HG02943 (cell line): ENCODE measurements at regions not wholly inside any gene's neighbourhood (a gene's known extent, or its start where the extent isn't known, plus 50 kb on each side); places are given as distances from the start of the nearest gene placed in this dataset.
"Not testable (repeated sequence)": the region's sequence is repeated elsewhere in the genome, so short reads cannot be mapped to it uniquely, and the experiment has no call there.

Experiments used
- ATAC-seq: cut with Tn5 transposase; IDR thresholded peaks from one replicate; pipeline ENCODE4 v1.9.1; 2021; ENCODE audit warnings: mild to moderate bottlenecking, low read depth, moderate library complexity; ENCODE audit not compliant: unreplicated experiment

DNA sequence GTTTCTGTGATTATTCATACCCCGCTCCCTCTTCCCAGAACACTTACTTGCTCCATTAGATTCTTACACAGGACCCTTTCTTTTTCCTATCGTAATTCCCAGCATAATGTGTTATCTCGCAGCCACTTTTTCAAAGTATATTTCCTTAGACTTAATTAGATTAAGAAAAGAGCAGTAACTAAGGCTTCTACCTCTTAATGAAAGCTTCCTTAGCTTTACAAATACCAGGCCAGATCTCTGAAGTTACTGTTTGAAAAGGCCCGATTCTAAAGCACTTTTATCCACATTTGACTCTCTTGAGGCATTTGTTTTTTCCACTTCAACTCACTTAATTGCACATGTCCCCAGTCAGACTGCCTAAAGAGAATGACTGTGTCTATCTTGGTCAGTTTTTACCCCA is 1264.3 kb upstream of the ADGRL2 start:
- no peak for ATAC-seq

DNA sequence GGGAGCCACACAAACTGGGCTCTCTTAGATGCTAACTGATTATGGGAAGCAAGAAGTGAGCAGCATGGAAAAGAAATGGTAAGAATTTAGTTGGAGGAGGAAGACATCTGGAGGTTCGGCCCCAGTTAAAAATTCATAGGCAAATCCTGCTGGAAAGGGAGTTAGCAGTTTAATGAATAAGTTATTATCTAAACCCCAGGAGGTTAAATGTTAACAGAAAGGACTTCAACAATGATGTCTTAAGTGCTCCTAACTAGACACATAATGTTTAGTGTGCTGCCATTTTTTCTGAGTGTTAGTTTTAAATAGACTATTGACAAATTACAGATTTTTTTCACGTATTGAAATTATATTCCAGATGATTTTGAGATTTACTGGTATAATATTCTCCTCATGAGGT is 1265.3 kb upstream of the ADGRL2 start:
- no peak for ATAC-seq

DNA sequence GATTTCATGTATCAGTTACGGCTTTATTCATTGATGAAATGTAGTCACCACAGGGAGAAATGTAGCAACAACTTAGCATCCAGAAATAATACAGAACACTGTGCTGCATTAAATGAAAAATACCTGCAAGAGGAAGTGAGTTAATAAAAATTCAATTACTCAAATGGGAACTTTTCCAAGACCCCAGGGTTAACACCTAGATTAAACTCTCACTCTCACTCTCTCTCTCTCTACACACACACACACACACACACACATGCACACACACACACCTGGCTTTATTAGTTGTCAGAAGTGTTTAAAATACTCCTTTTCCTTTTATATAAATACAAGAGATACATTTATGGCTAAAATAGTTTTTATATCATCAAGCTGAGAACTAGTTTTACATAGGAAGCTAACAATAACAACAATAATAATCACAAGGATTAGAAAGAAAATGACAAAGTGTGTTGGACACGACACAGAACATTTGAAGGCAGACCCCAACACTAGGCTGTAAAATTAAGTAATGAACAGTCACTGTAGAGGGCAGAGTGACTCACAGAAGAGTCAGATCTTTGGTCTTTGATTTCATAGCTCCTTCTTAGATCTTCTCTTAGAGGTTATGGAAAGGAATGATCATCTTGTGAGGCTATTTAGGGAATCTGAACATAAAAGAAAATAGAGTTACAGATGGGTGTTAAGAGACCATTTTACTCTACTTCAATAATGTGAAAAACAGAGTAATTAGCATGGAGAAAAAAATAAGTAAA is 1266.0 kb upstream of the ADGRL2 start:
- ATAC-seq, result no peak

DNA sequence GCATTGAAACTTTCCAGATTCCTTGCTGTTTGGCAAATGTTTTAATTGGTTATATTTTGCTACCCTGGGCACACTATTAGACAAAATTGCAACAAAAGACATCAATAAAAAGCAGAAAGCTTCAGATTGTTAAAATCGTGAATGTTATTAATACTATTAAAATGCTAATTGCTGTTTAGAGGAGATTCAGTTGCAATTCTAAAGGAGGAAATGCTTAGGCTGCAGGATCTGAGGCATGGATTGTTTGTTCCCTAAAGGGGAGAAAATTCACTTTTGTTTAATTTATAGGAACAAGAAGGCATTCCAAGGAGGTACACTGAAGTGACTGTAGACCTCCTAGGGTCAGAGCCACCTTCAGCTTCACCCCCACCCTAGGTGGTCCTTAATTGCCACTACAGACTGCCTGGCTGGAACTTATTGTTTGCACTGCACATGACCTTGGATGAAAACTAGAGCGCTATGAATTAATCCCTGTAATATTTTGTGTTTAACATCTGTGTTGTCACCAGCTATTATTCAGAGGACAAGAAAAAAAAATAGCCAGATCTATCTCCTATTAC is 1266.9 kb upstream of the ADGRL2 start:
- ATAC-seq, result no peak

DNA sequence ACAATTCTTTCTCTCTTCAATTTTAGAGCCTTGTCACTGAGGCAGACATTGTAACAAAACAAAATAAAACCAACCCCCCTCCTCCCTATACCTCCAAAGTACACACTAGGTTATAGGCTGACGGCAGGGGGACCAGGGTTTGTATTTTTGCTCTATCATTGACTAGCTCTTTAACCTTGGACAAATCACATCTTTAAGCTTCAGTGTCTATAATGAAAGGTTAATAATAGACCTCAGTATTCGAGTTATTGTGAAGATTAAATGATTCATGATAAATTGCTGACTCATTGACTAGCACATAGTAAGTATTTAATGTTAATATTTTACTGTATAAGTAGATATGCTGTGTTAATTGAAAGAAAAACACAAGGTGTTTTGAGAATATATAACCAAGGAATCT is 1267.6 kb upstream of the ADGRL2 start:
- no peak for ATAC-seq

DNA sequence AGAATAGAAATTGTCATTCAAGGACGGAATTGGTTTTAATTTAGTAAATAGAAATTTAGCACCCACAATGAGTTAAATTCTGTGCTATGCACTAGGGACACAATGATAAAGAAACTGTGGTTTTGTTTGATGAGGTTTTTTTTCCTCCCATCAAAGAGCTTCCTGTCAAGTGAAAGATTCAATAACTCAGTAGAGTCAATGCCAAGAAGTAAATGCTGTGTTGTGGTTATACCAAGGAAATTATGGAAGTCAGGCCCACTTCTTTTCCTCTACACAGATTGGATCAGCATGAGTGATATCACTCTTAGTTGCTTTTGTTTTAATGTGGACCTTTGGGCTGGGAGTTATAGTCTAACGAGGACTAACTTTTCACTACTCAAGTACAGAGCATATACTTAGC is 1269.6 kb upstream of the ADGRL2 start:
- no peak for ATAC-seq

DNA sequence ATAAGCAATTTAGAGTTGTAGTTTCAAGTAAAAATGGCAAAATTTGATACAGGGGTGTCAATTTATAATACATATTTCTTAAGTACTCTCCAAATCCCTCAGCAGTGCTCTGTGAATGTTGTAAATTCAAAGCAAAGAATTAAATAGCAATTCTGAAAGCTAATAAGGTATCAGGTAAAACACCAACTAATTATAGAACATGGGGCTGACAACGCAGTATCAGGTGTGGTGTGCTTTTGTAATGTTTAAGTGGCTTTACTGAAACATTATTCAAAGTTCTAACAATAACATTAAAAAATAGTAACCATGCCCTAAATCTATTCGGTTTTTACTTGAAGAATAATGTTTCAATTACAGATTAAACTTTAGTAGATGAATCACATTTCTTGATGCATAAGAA is 1271.2 kb upstream of the ADGRL2 start:
- no peak for ATAC-seq

DNA sequence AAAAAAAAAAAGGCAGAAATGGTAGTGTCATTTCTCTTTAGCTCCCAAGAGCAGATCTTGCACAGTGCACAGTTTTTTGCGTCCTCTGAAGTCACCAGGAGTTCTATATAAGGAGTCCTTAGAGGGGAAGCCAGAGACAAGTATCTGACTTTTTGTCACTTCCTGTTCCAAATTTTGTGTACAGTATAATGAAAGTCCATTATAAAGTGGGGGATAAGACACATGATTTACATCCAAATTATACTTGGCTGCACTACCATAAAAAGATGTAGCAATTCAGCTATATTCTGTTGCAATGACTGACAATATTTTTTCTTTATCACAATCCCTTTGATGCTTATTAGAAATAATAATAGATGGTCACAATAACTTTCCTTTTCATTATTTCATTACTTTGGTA is 1276.9 kb upstream of the ADGRL2 start:
- ATAC-seq, result no peak

DNA sequence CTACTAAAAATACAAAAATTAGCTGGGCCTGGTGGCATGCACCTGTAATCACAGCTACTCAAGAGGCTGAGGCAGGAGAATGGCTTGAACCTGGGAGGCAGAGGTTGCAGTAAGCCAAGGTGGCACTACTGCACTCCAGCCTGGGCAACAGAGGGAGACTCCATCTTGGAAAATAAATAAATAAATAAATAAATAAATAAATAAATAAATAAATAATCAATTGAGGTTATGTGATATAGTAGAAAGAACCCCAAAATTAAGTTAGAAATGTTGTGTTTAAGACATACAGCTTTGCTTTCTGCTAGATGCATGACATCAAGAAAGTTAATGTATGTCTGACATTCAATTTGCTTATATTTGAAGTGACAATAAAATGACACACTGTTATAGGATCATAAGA is 1277.7 kb upstream of the ADGRL2 start:
- ATAC-seq, result not testable (repeated sequence)

DNA sequence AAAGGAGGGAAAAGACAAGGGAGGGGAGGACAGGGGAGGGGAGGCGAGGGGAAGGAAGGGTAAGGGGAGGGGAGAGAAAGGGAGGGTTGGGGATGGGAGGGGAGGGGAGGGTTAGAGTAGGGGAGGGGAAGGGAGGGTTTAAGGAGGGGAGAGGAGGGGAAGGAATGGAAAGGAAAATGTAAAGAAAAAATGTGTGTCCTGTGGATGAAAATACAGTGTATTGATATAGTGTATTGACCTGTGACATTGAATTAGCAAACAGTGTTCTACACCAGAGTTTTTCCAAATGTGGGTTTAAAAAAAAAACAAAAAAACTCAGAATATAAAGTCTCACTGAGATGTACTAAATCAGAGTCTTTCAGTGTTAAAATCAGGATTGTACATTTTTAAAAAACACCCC is 1279.8 kb upstream of the ADGRL2 start:
- no peak for ATAC-seq

DNA sequence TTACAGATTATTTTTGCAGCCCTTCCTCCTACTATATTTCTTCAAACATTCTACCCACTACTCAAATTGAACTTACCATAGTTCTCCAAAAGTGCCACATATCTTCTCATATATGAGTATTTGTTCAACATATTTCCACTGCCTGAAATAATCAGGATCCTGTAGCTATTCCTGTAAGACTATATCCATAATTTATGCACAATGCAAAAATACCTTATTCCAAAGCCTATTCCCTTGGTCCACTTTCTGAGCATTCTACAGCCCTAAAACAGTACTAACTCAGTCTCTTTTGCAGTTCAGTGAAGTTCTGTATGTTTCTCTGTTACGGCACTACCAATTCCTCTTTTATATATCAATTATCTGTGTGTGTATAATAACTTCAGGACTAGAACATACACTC is 1283.7 kb upstream of the ADGRL2 start:
- no peak for ATAC-seq

DNA sequence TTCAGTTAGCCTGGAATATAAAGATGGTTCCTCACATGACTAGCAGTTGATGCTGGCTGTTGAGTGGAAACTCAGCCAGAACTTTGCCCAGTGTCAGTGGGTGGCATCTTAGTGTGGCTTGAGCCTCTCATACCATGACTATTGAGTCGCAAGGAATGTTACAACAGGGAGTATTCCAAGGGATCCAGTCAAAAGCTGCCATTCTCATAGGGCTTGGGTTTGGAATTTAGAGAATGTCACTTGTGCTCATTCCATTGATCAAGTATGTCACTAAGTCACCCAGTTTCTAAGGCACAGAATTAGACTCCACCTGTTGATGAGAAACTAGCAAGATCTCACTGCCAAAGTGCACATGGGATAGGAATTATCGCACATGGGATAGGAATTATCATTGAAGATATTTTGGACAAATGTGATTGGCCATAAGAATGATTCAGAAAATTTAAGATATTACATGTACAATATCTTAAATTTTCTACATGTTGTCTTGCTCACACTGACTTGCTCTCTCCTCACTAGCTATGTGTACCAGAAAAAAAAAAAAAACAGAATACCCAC is 1290.7 kb upstream of the ADGRL2 start:
- no peak for ATAC-seq

DNA sequence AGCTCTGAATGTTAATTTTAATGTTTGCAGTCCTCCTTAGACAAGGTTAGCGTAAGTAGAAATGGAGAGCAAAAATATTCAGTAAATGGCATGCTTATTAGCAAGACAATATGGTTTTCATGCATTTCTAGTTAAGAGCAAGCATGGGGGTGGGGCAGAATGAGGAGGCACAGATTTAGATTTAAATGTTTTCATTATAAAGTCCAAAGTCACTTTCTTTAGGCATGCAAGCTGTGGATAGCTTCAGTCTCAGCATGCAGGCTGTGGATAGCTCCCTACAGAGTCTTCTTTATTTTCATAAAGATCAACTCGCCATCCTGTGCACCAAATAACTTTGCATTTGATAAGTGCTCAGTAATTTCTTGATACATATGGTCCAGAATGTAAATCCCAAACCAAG is 1294.5 kb upstream of the ADGRL2 start:
- no peak for ATAC-seq

DNA sequence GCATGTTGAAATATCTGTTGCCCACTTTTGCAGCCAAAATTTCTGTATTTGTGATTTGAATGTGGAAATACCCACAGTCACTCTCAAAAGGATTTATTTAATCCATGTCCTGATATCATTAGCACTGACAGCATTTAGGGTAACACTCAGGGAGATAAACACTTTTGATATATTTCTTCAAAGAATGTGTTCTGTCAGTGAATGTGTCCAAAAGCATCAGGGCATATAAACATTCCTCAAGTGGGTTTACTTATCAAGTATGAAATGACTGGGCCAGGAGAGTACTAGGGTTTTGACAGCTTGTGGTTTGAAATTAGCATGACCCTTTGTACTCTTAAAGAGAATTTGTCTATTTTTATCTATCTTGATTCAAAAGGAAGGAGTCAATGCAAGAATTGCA is 1302.1 kb upstream of the ADGRL2 start:
- no peak for ATAC-seq

DNA sequence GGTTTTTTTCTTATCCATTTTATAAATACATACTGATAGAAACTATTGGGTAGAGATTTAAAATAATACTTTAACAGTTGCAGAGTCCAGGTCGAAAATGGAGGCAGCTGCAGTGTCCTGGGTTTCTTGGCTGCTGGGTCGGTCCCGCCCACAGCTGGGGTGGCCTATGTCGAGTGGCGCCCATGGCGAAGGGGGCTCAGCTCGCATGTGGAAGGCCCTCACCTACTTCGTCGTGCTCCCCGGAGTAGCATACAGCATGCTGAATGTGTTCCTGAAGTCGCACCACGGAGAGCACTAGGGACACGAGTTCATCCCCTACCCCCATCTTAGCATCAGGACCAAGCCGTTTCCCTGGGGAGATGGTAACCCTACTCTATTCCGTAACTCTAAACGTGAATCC is 1304.9 kb upstream of the ADGRL2 start:
- ATAC-seq, result no peak

DNA sequence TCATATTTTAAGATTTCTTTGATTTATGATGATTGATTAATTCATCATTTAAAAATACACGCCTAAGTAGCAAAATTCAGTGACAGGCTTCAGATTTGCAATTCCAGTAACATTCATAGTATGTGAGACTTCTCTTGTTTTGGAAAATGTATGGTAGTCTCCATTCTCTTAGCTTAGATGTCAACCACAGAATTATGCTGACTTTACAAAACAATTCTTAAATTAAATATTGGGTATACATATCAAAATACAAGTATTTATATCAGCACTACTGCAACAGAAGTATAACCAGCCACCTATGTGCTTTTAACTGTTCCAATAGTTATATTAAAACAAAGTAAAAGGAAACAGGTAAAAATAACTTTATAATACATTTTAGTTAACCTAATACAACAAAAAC is 1328.6 kb upstream of the ADGRL2 start:
- ATAC-seq, result no peak

DNA sequence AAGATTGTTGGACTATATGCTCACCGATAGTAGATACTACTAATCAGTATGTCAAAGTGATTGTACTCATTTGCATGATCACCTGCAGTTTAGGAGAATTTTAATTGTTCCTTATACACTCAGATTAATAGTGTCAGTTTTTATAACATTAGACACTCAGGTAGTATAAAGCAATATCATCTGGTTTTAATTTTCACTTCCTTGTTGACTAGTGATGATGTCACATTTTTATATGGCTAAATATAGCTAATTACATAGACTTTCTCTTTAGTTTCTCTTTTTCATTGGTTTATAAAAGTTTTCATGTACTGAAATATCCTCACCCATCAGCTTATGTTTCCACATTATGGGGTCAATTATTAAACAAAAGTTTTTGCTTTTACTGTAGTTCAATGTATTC is 1332.4 kb upstream of the ADGRL2 start:
- no peak for ATAC-seq

DNA sequence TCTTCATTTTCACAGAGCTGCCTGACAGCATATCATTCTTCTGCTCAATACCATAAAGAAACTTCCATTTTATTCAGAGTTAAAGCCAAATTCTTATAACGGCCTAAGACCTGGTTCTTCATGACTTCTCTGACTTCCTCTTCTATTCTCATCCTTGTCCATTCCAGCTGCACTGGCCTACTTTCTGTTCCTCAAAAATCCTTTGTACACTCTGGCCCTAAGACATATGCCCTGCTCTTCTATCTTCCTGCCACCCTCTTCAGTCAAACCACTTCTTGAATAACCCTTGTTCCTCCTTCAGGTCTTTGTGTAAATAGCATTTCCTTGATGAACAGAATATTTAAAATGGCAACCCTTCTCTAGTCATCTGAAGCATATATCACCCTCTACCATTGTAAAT is 1338.7 kb upstream of the ADGRL2 start:
- ATAC-seq, result no peak

DNA sequence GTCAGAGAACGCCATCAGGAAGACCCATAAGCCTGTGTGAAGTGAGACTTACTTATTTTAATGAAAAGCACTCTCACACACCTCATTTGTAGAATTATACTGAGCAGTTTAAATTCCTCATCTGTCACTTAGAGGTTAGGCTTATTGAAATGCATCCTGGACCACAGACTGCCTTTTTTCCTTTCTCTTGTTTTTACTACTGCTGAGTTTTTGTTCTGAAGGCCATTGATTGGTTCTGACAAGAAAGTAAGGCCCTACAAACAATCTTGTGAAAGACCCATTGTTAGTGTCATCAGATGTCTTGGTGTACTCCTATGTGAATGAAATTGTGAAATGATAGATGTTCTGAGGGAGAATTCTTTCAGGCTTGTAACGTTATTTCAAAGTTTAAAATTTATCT is 1343.3 kb upstream of the ADGRL2 start:
- no peak for ATAC-seq

DNA sequence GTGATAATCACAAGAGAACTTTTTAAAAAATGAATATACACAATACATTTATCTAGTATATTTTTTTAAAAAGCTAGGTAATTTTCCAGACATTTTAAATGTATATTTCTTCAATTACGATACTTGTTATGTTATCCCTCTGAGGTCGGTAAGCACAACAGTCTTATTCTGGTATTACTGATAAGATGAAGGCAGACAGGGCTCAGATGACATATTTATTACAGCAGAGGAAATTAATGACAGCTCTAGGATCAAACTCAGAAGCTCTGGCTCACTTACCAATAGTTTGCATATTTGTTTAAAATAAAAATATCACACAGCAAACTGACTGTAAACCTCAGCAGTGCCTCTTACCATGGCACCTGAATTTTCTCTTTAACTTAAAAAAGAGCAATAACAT is 1347.0 kb upstream of the ADGRL2 start:
- ATAC-seq, result no peak

DNA sequence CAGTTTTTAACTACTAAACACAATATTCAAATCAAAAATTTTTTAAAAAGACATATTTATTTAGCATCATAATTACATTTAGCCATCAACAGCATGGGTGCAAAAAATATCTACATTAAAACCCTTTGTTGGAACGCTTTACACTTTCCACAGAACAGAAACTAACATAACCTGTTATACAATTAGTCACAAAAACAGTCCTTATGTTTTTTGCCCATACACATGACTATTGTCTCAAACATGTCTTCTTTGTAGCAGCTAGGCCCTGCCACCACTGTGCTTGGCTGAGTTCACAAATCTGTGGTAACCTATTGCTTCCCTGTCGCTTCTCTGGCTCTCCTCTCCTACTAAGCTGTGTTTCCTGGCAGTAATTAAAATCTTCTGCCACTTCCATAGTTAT is 1350.0 kb upstream of the ADGRL2 start:
- ATAC-seq, result no peak

DNA sequence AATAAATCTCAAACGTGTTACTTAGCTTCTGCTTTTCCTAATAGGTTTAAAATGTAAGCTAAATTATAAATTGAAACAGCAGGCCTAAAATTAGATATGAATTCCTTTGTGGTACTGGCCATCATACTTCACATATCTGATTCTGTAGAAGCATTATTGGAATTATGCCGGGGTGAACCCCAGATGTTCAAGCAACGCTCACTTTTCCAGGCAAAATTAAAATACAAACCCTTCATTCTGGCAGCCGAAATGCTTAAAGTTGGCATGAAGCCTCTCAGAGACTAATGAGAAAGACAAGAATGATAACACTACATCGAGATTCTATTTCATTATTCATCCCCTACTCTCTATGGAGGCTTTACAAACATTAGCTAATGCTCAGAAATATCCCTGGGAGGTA is 1352.7 kb upstream of the ADGRL2 start:
- ATAC-seq, result no peak
